HG02973 (cell line): ENCODE measurements at regions not wholly inside any gene's neighbourhood (a gene's known extent, or its start where the extent isn't known, plus 50 kb on each side); places are given as distances from the start of the nearest gene placed in this dataset.

Source experiments
- ATAC-seq: cut with Tn5 transposase; IDR thresholded peaks from one replicate; pipeline ENCODE4 v1.9.1; 2021; ENCODE audit warnings: moderate library complexity; ENCODE audit not compliant: unreplicated experiment

- no peak for ATAC-seq
These were observed 589.7 kb upstream of the KCNMB2 start for GRCh38 chr3:177946497-177946896.

- no peak for ATAC-seq
These were observed 589.3 kb upstream of the KCNMB2 start for GRCh38 chr3:177946936-177947335.

GRCh38 chr3:177947901-177948300 is 588.3 kb upstream of the KCNMB2 start:
- ATAC-seq = no peak

- no peak for ATAC-seq
These were observed 587.4 kb upstream of the KCNMB2 start for GRCh38 chr3:177948716-177949425.

GRCh38 chr3:177959188-177959587 is 577.0 kb upstream of the KCNMB2 start:
- no peak for ATAC-seq

- ATAC-seq = no peak
These were observed 576.2 kb upstream of the KCNMB2 start for GRCh38 chr3:177960014-177960413.

GRCh38 chr3:177960722-177961121 is 575.5 kb upstream of the KCNMB2 start:
- ATAC-seq = no peak

- ATAC-seq = no peak
These were observed 574.5 kb upstream of the KCNMB2 start for GRCh38 chr3:177961784-177962183.

- no peak for ATAC-seq
These were observed 569.7 kb upstream of the KCNMB2 start for GRCh38 chr3:177966493-177966892.

- ATAC-seq = no peak
These were observed 567.3 kb upstream of the KCNMB2 start for GRCh38 chr3:177968891-177969290.

GRCh38 chr3:177973241-177973840 is 562.9 kb upstream of the KCNMB2 start:
- no peak for ATAC-seq

GRCh38 chr3:177976241-177976640 is 560.0 kb upstream of the KCNMB2 start:
- no peak for ATAC-seq

GRCh38 chr3:177976866-177977265 is 559.4 kb upstream of the KCNMB2 start:
- ATAC-seq = no peak

GRCh38 chr3:177977381-177978158 is 558.7 kb upstream of the KCNMB2 start:
- ATAC-seq = no peak

- no peak for ATAC-seq
These were observed 557.3 kb upstream of the KCNMB2 start for GRCh38 chr3:177978946-177979345.

- ATAC-seq = no peak
These were observed 556.5 kb upstream of the KCNMB2 start for GRCh38 chr3:177979703-177980102.

GRCh38 chr3:177981576-177981975 is 554.7 kb upstream of the KCNMB2 start:
- peak; percentile 28 for ATAC-seq

GRCh38 chr3:177982034-177982433 is 554.2 kb upstream of the KCNMB2 start:
- ATAC-seq = peak; percentile 50

- no peak for ATAC-seq
These were observed 552.9 kb upstream of the KCNMB2 start for GRCh38 chr3:177983320-177983719.

GRCh38 chr3:177992993-177993970 is 543.0 kb upstream of the KCNMB2 start:
- ATAC-seq = no peak

- no peak for ATAC-seq
These were observed 541.3 kb upstream of the KCNMB2 start for GRCh38 chr3:177994976-177995375.
